ENCODE measurements at regions not wholly inside any gene's neighbourhood (a gene's known extent, or its start where the extent isn't known, plus 50 kb on each side); places are given as distances from the start of the nearest gene placed in this dataset.

DNA sequence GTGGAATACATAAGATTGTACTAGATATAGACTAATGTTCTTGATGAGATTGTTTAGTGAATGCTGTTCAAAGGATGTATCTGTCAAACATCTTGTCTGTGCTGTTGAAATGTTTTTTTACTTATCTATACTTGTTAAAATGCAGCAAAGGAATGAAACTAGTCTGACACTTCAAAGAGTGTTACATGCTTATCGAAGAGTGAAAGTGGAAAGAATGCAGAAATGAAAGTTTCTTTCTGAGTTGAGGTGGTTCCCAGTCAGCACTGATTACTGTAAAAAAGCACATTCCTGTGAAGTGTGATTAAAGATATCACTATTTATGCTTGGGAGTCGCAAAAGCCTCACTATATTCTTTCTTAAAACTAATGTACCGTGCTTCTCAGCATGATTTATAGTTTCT is 1225.2 kb downstream of the NCAM2 start:
- no peak for TF ChIP-seq CBFB (CRISPR knock-in tag; IDR thresholded peaks at IDR 0.05; ENCODE audit: low read depth)
- no peak for TF ChIP-seq ZNF423 (CRISPR knock-in tag; IDR thresholded peaks at IDR 0.05)
- no peak for TF ChIP-seq RELA (CRISPR knock-in tag; IDR thresholded peaks at IDR 0.05; ENCODE audit: borderline replicate concordance)
- no peak for TF ChIP-seq NR3C1 (CRISPR knock-in tag; conservative IDR thresholded peaks at IDR 0.05; ENCODE audit: low read depth)
- TF ChIP-seq NFYB (CRISPR knock-in tag; conservative IDR thresholded peaks at IDR 0.05; ENCODE audit: low read depth), result no peak
- TF ChIP-seq CTCF (IDR thresholded peaks at IDR 0.05), result no peak
- TF ChIP-seq, protein P1, sequence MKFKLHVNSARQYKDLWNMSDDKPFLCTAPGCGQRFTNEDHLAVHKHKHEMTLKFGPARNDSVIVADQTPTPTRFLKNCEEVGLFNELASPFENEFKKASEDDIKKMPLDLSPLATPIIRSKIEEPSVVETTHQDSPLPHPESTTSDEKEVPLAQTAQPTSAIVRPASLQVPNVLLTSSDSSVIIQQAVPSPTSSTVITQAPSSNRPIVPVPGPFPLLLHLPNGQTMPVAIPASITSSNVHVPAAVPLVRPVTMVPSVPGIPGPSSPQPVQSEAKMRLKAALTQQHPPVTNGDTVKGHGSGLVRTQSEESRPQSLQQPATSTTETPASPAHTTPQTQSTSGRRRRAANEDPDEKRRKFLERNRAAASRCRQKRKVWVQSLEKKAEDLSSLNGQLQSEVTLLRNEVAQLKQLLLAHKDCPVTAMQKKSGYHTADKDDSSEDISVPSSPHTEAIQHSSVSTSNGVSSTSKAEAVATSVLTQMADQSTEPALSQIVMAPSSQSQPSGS (CRISPR knock-in tag; IDR thresholded peaks at IDR 0.05; ENCODE audit: borderline replicate concordance, low read depth), result no peak
- no peak for TF ChIP-seq NR2C2 (CRISPR knock-in tag; IDR thresholded peaks at IDR 0.05)
- TF ChIP-seq STAT6 (CRISPR knock-in tag; conservative IDR thresholded peaks at IDR 0.05; ENCODE audit: low read depth), result no peak
- no peak for TF ChIP-seq IRF2 (CRISPR knock-in tag; IDR thresholded peaks at IDR 0.05; ENCODE audit: borderline replicate concordance, low read depth)
- TF ChIP-seq, protein P2, sequence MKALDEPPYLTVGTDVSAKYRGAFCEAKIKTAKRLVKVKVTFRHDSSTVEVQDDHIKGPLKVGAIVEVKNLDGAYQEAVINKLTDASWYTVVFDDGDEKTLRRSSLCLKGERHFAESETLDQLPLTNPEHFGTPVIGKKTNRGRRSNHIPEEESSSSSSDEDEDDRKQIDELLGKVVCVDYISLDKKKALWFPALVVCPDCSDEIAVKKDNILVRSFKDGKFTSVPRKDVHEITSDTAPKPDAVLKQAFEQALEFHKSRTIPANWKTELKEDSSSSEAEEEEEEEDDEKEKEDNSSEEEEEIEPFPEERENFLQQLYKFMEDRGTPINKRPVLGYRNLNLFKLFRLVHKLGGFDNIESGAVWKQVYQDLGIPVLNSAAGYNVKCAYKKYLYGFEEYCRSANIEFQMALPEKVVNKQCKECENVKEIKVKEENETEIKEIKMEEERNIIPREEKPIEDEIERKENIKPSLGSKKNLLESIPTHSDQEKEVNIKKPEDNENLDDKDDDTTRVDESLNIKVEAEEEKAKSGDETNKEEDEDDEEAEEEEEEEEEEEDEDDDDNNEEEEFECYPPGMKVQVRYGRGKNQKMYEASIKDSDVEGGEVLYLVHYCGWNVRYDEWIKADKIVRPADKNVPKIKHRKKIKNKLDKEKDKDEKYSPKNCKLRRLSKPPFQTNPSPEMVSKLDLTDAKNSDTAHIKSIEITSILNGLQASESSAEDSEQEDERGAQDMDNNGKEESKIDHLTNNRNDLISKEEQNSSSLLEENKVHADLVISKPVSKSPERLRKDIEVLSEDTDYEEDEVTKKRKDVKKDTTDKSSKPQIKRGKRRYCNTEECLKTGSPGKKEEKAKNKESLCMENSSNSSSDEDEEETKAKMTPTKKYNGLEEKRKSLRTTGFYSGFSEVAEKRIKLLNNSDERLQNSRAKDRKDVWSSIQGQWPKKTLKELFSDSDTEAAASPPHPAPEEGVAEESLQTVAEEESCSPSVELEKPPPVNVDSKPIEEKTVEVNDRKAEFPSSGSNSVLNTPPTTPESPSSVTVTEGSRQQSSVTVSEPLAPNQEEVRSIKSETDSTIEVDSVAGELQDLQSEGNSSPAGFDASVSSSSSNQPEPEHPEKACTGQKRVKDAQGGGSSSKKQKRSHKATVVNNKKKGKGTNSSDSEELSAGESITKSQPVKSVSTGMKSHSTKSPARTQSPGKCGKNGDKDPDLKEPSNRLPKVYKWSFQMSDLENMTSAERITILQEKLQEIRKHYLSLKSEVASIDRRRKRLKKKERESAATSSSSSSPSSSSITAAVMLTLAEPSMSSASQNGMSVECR (CRISPR knock-in tag; IDR thresholded peaks at IDR 0.05; ENCODE audit: borderline replicate concordance), result no peak
- no peak for TF ChIP-seq ZNF232 (CRISPR knock-in tag; IDR thresholded peaks at IDR 0.05)
- no peak for TF ChIP-seq ZBTB21 (CRISPR knock-in tag; IDR thresholded peaks at IDR 0.05; ENCODE audit: borderline replicate concordance)
- TF ChIP-seq CREM (CRISPR knock-in tag; IDR thresholded peaks at IDR 0.05), result no peak

Measured in WTC11 (cell line).